Retina (tissue), 1 donor: ENCODE measurements at regions not wholly inside any gene's neighbourhood (a gene's known extent, or its start where the extent isn't known, plus 50 kb on each side); places are given as distances from the start of the nearest gene placed in this dataset.
A peak's percentile ranks its signal among the peaks of the same experiment; 100 is the strongest.

ENCODE experiments used
- DNase-seq: peaks from one replicate; pipeline ENCODE4 v3.0.0-alpha.2; 2016

DNA sequence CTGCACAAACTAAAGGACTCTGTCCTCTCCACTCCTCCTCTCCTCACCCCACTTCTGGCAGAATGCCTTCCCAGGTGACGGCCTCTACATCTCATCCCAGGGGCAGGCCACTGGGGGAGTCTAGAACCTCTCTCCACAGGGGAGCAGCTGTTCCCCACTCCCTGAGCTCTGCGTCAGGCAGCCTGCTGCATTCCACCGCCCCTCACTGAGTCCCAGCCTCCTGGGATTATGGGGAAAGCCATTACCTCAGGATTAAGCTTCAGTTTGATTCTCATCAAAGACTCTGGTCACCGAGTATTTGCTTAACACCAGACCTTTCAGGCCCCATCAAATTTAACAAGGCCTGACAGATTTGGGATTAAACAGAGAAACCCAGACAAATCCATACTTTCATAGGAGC lies 405.9 kb downstream of the NXPE2 start:
- DNase-seq, result no peak

DNA sequence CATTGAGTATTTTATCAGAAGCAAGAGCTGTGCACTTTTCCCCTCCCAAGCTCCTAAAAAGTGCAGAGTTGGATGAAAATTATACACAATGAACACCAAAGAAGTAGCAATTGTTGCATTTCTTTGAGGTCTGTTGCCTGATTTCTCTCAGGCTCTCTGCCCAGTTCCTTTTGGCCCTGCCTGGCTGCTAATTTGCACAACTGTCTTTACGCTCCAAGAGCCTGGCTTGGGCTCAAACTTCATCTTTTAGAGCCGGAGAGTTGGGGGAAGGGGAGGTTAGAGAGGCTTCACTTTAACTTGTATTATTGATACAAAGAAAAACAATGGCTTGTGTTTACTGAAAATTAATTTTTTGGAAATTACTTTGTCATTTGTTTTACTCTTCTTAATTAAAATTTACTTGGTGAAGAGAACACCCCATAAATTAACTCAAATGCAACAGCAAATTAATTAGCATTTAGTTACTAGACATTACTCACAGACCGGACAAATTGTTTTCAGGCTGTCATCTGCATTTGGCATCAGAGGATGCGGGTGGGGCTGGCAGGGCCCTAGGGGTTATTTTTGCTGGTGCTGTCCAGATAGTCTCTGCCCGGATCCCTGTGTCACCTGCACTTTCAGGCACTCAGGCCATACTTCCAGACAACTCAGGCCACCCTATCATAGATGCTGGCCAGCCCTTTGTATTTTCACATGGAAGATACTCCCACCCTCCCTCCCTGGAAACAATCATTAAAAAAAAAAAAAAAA lies 407.3 kb downstream of the NXPE2 start:
- peak; percentile 32 for DNase-seq

DNA sequence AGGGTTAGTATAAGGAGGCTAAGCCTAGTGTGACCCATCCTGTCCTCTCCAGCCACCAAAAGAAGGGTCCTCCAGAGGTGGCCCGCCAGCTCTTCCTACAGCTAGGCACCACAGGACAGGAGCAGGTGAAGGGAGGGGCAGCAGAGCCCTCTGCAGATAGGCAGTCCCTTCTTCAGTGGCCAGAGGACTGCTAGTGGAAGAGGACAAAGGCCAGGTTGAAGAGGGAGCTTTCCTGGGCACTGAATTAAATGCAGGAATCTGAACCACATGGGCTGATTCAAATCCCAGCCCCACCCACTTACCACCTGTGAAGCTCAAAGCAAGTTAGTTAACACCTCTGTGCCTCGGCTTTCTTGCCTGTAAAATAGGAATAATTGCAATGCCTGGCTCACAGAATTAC lies 409.5 kb downstream of the NXPE2 start:
- DNase-seq, result no peak

DNA sequence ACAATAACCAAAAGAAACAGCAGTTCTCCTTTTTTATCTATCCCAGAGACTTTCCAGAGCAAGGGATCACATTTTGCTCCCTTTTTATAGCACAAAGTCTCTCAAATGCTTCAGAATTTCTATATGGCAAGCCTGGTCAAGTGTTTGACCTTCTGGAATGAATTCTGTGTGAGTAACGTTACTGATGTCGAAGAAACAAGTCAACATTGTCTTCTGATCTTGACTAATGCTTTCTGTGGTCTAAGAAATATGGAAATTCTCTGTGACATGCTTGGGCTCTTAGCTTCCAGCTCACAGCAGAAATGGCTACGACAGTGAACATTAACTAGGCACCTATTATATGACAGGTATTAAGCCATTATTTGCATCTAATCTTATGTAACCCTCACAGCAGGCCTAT lies 411.7 kb downstream of the CADM1 start:
- no peak for DNase-seq

DNA sequence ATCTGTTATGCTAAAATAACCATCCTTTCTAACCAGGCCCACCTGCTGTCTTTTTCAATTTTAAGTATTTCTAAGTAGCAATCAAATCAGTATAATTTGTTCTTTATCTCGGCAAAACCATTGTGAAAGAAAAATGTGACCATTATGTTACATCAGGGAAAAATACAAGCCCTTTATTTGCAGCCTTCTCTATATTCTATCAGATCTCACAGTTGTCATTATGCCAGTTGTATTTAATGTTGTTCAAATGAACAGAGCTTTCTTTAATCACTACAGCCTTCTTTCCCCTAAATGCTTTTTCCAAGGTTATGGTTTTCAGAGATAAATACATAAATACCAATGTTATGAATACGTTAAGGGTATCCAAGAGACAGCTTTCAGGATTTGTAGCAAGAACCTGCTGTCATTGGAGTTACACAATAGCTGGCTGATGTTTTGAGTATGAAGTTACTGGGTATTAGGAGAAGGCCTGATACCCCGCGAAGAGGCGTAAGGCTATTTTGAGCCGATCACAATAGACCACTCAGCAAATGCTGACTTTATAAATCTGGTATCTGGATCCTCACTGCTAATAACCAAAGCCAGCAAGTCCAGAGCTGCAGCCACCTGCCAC lies 406.3 kb downstream of the CADM1 start:
- no peak for DNase-seq

DNA sequence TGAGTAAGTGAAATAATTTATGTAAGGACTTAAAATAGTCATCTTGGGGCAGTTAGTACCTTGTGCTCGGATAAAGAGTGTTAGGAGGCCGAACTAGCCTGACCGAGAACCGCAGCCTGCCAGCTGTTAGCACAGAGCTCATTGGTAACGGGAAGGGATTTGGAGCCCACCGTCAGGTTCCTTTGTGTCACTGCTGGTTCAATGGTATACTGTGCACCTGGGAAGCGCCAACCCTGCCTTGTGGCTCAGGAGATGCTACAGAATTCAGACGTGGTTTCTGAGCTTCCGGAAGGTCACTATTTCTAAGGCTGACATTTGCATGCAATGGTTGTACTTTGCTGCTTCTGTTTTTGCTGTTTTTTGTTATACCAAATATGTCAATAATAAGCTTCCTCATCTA lies 403.5 kb downstream of the CADM1 start:
- DNase-seq, result no peak

DNA sequence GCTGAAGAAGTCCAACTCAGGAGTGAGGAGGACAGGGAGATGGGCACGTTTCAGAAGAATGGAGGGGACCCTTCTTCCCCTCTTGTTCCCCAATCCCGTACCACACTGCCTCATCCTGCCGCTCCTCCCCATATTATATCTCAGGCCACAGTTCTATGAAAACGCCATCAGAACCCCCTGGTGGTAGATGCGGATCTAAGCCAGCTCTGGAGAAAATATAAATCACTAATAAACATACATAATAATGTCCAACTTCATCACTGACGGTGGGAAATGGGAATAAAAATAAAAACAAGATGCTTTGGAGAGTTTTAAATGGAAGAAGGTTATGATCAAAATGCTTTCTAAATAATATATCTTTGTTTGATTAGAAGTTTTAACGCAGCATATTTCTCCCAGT lies 400.3 kb downstream of the CADM1 start:
- no peak for DNase-seq

DNA sequence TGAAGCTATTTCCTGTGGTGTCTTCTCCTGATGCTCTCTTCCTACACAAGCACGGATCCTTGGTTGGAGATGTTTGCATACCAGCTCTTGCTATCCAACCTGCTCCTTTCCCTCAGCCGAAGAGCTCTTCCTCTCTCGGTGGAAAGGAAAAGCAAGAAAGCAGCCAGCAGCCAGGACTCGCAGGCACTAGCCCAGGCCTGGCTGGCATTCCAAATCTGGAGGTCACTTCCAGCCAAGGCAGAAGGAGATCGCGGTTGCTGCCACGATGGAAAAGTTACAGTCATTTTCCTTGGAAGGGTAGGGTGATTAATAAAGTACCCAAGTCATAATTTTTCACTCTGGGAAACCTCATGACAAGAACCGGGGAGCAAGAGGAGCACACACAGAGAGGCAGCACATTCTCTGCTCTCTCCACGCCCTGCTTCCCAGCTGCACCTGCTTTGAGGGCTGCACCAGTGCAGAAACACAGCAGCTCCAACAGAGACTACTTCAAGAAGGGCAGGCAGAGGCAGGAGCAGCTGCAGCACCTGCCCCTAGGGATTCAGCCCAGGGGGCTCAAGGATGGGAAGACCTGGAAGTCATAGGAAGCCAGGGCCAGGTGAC lies 399.3 kb downstream of the CADM1 start:
- DNase-seq, result no peak

DNA sequence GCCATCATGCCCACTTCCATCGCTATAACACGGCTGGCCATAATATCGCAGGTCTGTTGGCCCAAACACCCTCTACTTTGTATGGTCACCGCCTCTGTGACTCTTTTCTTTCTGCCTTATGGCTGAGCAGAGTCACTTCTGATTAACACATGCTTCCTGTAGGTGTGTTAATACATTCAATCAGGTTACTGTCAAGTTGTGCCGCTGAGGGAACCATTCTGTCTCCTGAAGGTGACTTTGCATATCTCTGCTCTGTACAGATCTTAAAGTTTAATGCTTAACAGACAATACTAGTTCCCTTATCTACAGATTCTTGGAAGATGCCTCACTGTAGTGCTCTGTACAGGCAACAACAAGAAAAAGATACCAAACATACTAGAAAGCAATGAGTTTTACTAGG lies 393.1 kb downstream of the CADM1 start:
- DNase-seq, result no peak

DNA sequence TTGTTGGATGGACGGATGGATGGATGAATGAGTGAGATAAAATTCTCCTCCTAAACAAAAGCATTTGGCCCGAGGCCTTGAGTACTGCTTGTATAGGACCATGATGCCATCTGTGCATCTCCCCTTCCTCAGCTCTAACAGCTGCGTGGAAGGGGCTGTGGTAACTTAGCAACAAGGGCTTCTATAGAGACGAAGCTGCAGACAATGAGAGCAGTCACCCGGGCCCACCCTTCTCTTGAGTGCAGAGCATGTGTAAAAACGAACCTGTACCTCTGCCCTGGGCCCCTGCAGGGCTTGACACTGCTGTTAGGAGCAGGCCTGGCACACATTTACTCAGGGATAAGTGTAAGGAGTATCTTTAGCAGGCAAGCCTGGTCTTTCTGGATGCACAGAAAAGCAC lies 391.5 kb downstream of the CADM1 start:
- peak; percentile 85 for DNase-seq

DNA sequence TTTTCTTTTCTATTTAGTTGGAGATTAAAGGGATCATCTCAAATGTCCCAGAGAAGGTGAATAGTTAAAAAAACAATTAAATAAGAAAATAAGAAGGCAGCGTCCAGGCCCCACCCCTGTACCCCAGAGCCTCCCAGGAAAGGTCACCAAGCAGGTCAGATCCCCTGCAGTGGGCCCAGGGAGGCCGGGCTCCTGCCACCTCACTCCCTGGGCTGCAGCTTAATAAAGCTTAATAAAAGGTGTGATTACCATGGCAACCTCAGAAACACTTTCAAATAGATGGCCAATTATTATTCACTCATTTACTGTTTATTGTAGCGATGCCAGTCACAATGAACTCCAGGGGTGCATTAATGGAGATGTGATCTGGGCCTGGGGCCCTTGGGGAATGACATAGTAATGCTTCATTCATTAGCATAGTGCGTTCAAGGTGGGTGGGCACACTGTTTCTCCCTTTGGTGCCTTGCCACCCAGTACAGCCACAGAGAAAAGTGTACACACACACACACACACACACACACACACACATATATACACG lies 386.2 kb downstream of the CADM1 start:
- DNase-seq, result no peak

DNA sequence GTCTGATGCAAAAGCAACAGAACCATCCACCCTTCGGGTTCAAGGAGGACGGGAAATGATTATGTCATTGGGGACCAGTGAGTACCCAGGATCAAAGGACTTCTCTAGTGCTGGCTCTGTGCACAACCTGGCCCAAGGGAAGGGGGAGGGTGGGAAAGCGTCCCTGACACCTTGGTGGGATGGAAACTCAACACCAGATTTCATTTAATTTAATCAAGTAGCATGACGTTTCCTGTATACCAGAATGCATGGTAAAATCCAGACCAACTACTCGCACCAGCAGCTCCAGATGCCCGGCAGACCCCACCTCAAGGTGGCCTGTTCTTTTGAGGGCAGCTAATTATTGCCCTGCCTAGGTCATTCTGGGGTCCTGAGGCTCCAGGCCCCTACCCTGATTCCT lies 385.1 kb downstream of the CADM1 start:
- DNase-seq, result no peak
